ENCODE measurements at regions not wholly inside any gene's neighbourhood (a gene's known extent, or its start where the extent isn't known, plus 50 kb on each side); places are given as distances from the start of the nearest gene placed in this dataset.
"Not testable (repeated sequence)": the region's sequence is repeated elsewhere in the genome, so short reads cannot be mapped to it uniquely, and the experiment has no call there.

GRCh38 chr17:16872351-16873173 lies 99.4 kb downstream of the TNFRSF13B start:
- peak in 1 of 2 donors; percentile 5 for DNase-seq
- no peaks in the 10 kb centered on the region for H3K36me3 ChIP-seq
- no peaks in the 10 kb centered on the region for H3K4me1 ChIP-seq
- TF ChIP-seq CTCF (IDR thresholded peaks at IDR 0.05) (no peak), POLR2A (IDR thresholded peaks at IDR 0.05) (no peak)
- intact Hi-C loops (cut with DNase I; ENCODE audit: low total_unique reads), result no loop called here
- H3K9me3 ChIP-seq, result no peaks in the 10 kb centered on the region
- no peak overlapping the region for H3K27ac ChIP-seq
- H3K4me3 ChIP-seq, result no peak overlapping the region
- no peaks in the 10 kb centered on the region for H3K27me3 ChIP-seq

GRCh38 chr17:16871446-16872190 lies 100.3 kb downstream of the TNFRSF13B start:
- DNase-seq, result peak in 1 of 2 donors; percentile 7

GRCh38 chr17:16870253-16871245 lies 101.4 kb downstream of the TNFRSF13B start:
- Histone ChIP-seq H3K36me3 (no peaks in the 10 kb centered on the region), H3K4me3 (no peak overlapping the region), H3K27ac (no peak overlapping the region), H3K9me3 (no peaks in the 10 kb centered on the region), H3K27me3 (no peaks in the 10 kb centered on the region), H3K4me1 (no peaks in the 10 kb centered on the region)
- intact Hi-C loops (cut with DNase I; ENCODE audit: low total_unique reads), result no loop called here
- no peak for TF ChIP-seq CTCF (IDR thresholded peaks at IDR 0.05)
- no peak for TF ChIP-seq POLR2A (IDR thresholded peaks at IDR 0.05)
- DNase-seq, result peak in 1 of 2 donors; percentile 2

More at GRCh38 chr17:16871446-16872190, 100.3 kb downstream of the TNFRSF13B start:
- intact Hi-C loops (cut with DNase I; ENCODE audit: low total_unique reads); H3K27ac ChIP-seq; H3K27me3 ChIP-seq; H3K36me3 ChIP-seq; H3K9me3 ChIP-seq; H3K4me1 ChIP-seq; H3K4me3 ChIP-seq: not testable (repeated sequence)

GRCh38 chr17:16869531-16870252 lies 102.2 kb downstream of the TNFRSF13B start:
- H3K36me3 ChIP-seq; H3K27me3 ChIP-seq; H3K4me1 ChIP-seq; H3K27ac ChIP-seq; DNase-seq; H3K4me3 ChIP-seq; H3K9me3 ChIP-seq; intact Hi-C loops (cut with DNase I; ENCODE audit: low total_unique reads): not testable (repeated sequence)

GRCh38 chr17:16868616-16869015 lies 103.3 kb downstream of the TNFRSF13B start:
- H3K27me3 ChIP-seq; intact Hi-C loops (cut with DNase I; ENCODE audit: low total_unique reads); DNase-seq: not testable (repeated sequence)

GRCh38 chr17:16867545-16867944 lies 104.4 kb downstream of the TNFRSF13B start:
- H3K4me3 ChIP-seq; H3K9me3 ChIP-seq; intact Hi-C loops (cut with DNase I; ENCODE audit: low total_unique reads); H3K27ac ChIP-seq; DNase-seq; H3K36me3 ChIP-seq; H3K4me1 ChIP-seq; H3K27me3 ChIP-seq: not testable (repeated sequence)

More at GRCh38 chr17:16868616-16869015, 103.3 kb downstream of the TNFRSF13B start:
- H3K27ac ChIP-seq, H3K36me3 ChIP-seq, H3K9me3 ChIP-seq, H3K4me3 ChIP-seq, H3K4me1 ChIP-seq: not testable (repeated sequence)

- H3K9me3 ChIP-seq; H3K4me3 ChIP-seq; H3K36me3 ChIP-seq; H3K27ac ChIP-seq; intact Hi-C loops (cut with DNase I; ENCODE audit: low total_unique reads); DNase-seq; H3K4me1 ChIP-seq; H3K27me3 ChIP-seq: not testable (repeated sequence)
These were observed 105.1 kb downstream of the TNFRSF13B start for GRCh38 chr17:16866841-16867240.

Data from uterus (tissue), 3 donors.